Body of pancreas (tissue), 4 donors: ENCODE measurements at regions not wholly inside any gene's neighbourhood (a gene's known extent, or its start where the extent isn't known, plus 50 kb on each side); places are given as distances from the start of the nearest gene placed in this dataset.

Experiments used
- ATAC-seq: fragments of 150-250 bp; one replicate; pipeline ENCODE4 v1.9.1; 2016
- DNase-seq, 4 donors: peaks; one replicate each; pipeline ENCODE4 v3.0.0-alpha.2; 2019
- H3K27ac ChIP-seq, 4 donors: fragments of 200-600 bp; sonication (generic); 1 replicate in 3 of 4; 2 replicates in 1 of 4; pipeline versions ENCODE4 v1.5.1 to v1.6.1; 2016 to 2019; ENCODE audit warnings: mild to moderate bottlenecking in 1 of 4, mixed read lengths in 1 of 4, moderate library complexity in 1 of 4
- H3K27me3 ChIP-seq, 2 donors: fragments of 200-600 bp; sonication (generic); one replicate each; pipeline ENCODE4 v1.6.0; 2016; ENCODE audit warnings: mild to moderate bottlenecking in 1 of 2
- H3K36me3 ChIP-seq, 2 donors: fragments of 200-600 bp; sonication (generic); replicated peaks in 1 of 2; 2 replicates each; pipeline ENCODE4 v1.5.1; 2016; ENCODE audit warnings: low read depth in 2 of 2; ENCODE audit not compliant: insufficient read depth in 1 of 2
- H3K4me1 ChIP-seq: fragments of 200-600 bp; sonication (generic); one replicate; pipeline ENCODE4 v1.6.0; 2016
- H3K4me3 ChIP-seq, 2 donors: fragments of 200-600 bp; sonication (generic); 1 replicate in 1 of 2; 2 replicates in 1 of 2; pipeline ENCODE4 v1.5.1; 2016 to 2019
- H3K9me3 ChIP-seq, 3 donors: fragments of 200-600 bp; sonication (generic); 1 replicate in 2 of 3; 2 replicates in 1 of 3; pipeline ENCODE4 v1.5.1; 2016
- POLR2A ChIP-seq, 3 donors: fragments of 450-650 bp; IDR thresholded peaks; one replicate each; pipeline ENCODE4 v1.6.1; 2016; ENCODE audit warnings: antibody characterized with exemption in 3 of 3, mild to moderate bottlenecking in 2 of 3
- WGBS, 2 donors: methylation state at CpG; one replicate each; pipeline ENCODE4 v1.1.5; 2017; 5-methylcytosine and 5-hydroxymethylcytosine counted together
- intact Hi-C: fragments of 100-400 bp; cut with DNase I; formaldehyde crosslinking; loops from one replicate; pipeline ENCODE4 v1.15.1; 2023
- TF ChIP-seq, protein P1 (sequence below), 7 experiments: fragments of 450-650 bp in 4 of 7; fragments of 200-600 bp in 3 of 7; sonication (generic) in 3 of 7; IDR thresholded peaks; one replicate each; pipeline ENCODE4 v1.5.1; 2016 to 2019; ENCODE audit warnings: antibody characterized with exemption in 7 of 7

DNA sequence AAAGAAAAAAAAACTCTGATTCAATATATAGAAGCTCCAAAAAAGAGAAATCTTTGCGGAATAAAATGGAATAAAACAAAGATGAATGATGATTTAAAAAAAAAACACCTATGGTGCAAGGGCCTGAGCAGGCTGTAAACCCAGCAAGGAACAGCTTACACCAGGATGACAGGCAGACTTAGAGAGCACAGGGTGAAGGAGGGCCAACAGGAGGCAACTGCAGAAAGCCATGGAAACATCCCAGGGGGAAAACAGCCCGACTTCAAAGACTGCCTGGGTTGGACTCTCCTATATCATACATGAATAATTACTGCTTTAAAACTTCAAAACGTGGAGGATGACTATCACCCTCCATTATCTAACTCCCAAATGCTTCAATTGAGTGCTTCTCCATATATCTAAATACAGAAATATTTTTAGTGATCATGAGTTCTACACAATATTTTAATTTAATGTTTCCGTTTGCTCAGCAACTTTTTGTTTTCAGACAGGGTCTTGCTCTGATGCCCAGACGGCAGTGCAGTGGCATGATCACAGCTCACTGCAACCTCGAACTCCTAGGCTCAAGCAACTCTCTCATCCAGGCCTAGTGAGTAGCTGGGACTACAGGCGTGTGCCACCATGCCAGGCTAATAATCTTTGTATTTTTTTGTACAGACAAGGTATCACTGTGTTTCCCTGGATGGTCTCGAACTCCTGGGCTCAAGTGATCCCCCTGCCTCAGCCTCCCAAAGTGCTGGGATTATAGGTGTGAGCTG lies 456.2 kb downstream of the TBL1XR1 start:
- Histone ChIP-seq H3K36me3 (no peaks in the 10 kb centered on the region), H3K4me1 (no peaks in the 10 kb centered on the region), H3K27me3 (no peaks in the 10 kb centered on the region), H3K9me3 (no peaks in the 10 kb centered on the region), H3K4me3 (no peak overlapping the region), H3K27ac (no peak overlapping the region)
- ATAC-seq (no peak), DNase-seq (no peak)
- TF ChIP-seq, protein P1, sequence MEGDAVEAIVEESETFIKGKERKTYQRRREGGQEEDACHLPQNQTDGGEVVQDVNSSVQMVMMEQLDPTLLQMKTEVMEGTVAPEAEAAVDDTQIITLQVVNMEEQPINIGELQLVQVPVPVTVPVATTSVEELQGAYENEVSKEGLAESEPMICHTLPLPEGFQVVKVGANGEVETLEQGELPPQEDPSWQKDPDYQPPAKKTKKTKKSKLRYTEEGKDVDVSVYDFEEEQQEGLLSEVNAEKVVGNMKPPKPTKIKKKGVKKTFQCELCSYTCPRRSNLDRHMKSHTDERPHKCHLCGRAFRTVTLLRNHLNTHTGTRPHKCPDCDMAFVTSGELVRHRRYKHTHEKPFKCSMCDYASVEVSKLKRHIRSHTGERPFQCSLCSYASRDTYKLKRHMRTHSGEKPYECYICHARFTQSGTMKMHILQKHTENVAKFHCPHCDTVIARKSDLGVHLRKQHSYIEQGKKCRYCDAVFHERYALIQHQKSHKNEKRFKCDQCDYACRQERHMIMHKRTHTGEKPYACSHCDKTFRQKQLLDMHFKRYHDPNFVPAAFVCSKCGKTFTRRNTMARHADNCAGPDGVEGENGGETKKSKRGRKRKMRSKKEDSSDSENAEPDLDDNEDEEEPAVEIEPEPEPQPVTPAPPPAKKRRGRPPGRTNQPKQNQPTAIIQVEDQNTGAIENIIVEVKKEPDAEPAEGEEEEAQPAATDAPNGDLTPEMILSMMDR (IDR thresholded peaks at IDR 0.05) = no peak
- TF ChIP-seq POLR2A (IDR thresholded peaks at IDR 0.05) = no peak
- intact Hi-C loops = no loop called here
- 80 to 85% methylated on average over 8 of the region's 8 CpGs for WGBS, 2 donors

GRCh38 chr3:176739159-176739558 lies 458.1 kb downstream of the TBL1XR1 start:
- H3K27me3 ChIP-seq = no peaks in the 10 kb centered on the region
- no peak for DNase-seq
- H3K4me1 ChIP-seq = no peaks in the 10 kb centered on the region
- H3K4me3 ChIP-seq = no peak overlapping the region
- no peaks in the 10 kb centered on the region for H3K9me3 ChIP-seq
- TF ChIP-seq POLR2A (IDR thresholded peaks at IDR 0.05) = no peak
- TF ChIP-seq, protein P1 (IDR thresholded peaks at IDR 0.05) = no peak
- no peaks in the 10 kb centered on the region for H3K36me3 ChIP-seq
- H3K27ac ChIP-seq = no peak overlapping the region
- ATAC-seq = no peak
- WGBS, 2 donors = 66 to 75% methylated on average over 2 of the region's 2 CpGs
- intact Hi-C loops = no loop called here

DNA sequence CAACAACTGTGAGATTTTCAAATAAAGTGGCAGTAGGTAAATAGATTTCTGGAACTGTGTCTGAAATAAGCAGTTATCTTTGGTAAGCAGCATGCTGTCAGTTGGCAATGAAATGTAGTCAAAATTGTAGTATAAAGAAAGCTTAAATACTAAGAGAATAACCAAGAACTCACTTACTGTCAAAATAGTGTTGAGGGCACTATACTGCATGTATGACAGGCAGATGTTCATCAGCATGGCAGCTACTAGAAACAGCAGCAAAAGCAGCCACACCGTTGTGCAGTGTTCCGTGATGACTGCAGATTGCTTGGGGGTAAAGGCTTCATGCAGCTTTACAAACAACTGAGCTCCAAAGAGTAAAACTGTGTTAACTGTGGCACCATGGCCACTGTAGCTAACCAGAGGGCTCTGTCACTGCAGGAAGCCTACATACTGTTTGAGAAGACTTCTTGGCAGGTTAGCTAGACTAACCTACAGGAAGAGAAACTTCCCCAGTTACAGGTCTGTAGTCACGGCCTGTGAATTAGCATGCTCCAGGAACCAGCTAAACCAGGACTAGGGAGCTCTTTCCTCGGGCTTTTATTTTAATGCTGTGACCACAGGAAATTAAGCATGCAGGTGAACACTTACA lies 459.7 kb downstream of the TBL1XR1 start:
- no peaks in the 10 kb centered on the region for H3K27me3 ChIP-seq
- H3K9me3 ChIP-seq = no peaks in the 10 kb centered on the region
- no peaks in the 10 kb centered on the region for H3K4me1 ChIP-seq
- H3K4me3 ChIP-seq = no peak overlapping the region
- WGBS, 2 donors = 58 to 75% methylated on average over 4 of the region's 4 CpGs
- H3K36me3 ChIP-seq = no peaks in the 10 kb centered on the region
- DNase-seq (no peak), ATAC-seq (no peak)
- intact Hi-C loops = no loop called here
- no peak for TF ChIP-seq POLR2A (IDR thresholded peaks at IDR 0.05)
- TF ChIP-seq, protein P1 (IDR thresholded peaks at IDR 0.05) = no peak
- H3K27ac ChIP-seq = no peak overlapping the region

DNA sequence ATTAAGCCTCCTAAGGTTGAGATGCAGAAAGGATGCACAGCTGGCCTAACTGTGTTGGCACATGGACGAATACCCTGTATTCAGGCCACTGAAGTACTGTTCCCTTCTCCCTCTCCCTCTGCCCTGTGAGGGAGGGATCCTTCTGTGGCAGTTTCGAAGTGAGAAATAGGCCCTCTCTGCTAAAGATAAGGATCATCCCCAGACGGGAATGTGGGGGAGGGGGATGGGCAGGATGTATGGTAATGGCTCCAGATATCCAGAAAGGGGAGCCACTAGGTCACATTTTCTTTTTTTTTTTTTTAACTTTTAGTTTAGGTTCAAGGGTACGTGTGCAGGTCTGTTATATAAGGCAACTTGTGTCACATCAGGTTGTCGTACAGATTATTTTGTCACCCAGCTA lies 463.1 kb downstream of the TBL1XR1 start:
- TF ChIP-seq, protein P1 (IDR thresholded peaks at IDR 0.05) = no peak
- TF ChIP-seq POLR2A (IDR thresholded peaks at IDR 0.05) = no peak
- no peaks in the 10 kb centered on the region for H3K36me3 ChIP-seq
- WGBS, 2 donors = 75 to 78% methylated on average over 5 of the region's 5 CpGs
- no peaks in the 10 kb centered on the region for H3K9me3 ChIP-seq
- H3K27ac ChIP-seq = no peak overlapping the region
- intact Hi-C loops = no loop called here
- no peaks in the 10 kb centered on the region for H3K27me3 ChIP-seq
- ATAC-seq (no peak), DNase-seq (no peak)
- H3K4me1 ChIP-seq = no peaks in the 10 kb centered on the region
- no peak overlapping the region for H3K4me3 ChIP-seq

GRCh38 chr3:176724394-176724759 lies 472.9 kb downstream of the TBL1XR1 start:
- H3K9me3 ChIP-seq = peaks cover 0 to 3% (median 0%) of the 10 kb centered on the region in 3 donors
- H3K27ac ChIP-seq = no peak overlapping the region
- no peaks in the 10 kb centered on the region for H3K27me3 ChIP-seq
- DNase-seq = no peak
- no peak for ATAC-seq
- no peaks in the 10 kb centered on the region for H3K4me1 ChIP-seq
- intact Hi-C loops = no loop called here
- no peak overlapping the region for H3K4me3 ChIP-seq
- no peaks in the 10 kb centered on the region for H3K36me3 ChIP-seq
- TF ChIP-seq, protein P1 (IDR thresholded peaks at IDR 0.05) = no peak
- TF ChIP-seq POLR2A (IDR thresholded peaks at IDR 0.05) = no peak
